ENCODE measurements at regions not wholly inside any gene's neighbourhood (a gene's known extent, or its start where the extent isn't known, plus 50 kb on each side); places are given as distances from the start of the nearest gene placed in this dataset.

- no peak for DNase-seq
Measured at GRCh38 chr2:611519-611918, 65.7 kb downstream of the TMEM18 start.

GRCh38 chr2:610491-610890 lies 66.7 kb downstream of the TMEM18 start:
- no peak for DNase-seq

- DNase-seq: no peak
Measured at GRCh38 chr2:609881-610280, 67.3 kb downstream of the TMEM18 start.

GRCh38 chr2:609449-609848 lies 67.8 kb downstream of the TMEM18 start:
- DNase-seq: no peak

- DNase-seq: no peak
Measured at GRCh38 chr2:608711-609110, 68.5 kb downstream of the TMEM18 start.

- DNase-seq: no peak
Measured at GRCh38 chr2:608297-608696, 68.9 kb downstream of the TMEM18 start.

- no peak for DNase-seq
Measured at GRCh38 chr2:607709-608108, 69.5 kb downstream of the TMEM18 start.

- no peak for DNase-seq
Measured at GRCh38 chr2:607172-607571, 70.0 kb downstream of the TMEM18 start.

GRCh38 chr2:605674-606608 lies 71.3 kb downstream of the TMEM18 start:
- no peak for DNase-seq

GRCh38 chr2:604854-605524 lies 72.2 kb downstream of the TMEM18 start:
- no peak for DNase-seq

GRCh38 chr2:604385-604784 lies 72.8 kb downstream of the TMEM18 start:
- DNase-seq: no peak

- DNase-seq: no peak
Measured at GRCh38 chr2:603869-604268, 73.3 kb downstream of the TMEM18 start.

- DNase-seq: no peak
Measured at GRCh38 chr2:603427-603826, 73.8 kb downstream of the TMEM18 start.

GRCh38 chr2:602571-603359 lies 74.4 kb downstream of the TMEM18 start:
- DNase-seq: no peak

GRCh38 chr2:601806-602455 lies 75.3 kb downstream of the TMEM18 start:
- DNase-seq: no peak

GRCh38 chr2:601387-601698 lies 75.9 kb downstream of the TMEM18 start:
- no peak for DNase-seq

- DNase-seq: no peak
Measured at GRCh38 chr2:600542-601386, 76.4 kb downstream of the TMEM18 start.

- DNase-seq: no peak
Measured at GRCh38 chr2:599601-600000, 77.6 kb downstream of the TMEM18 start.

- no peak for DNase-seq
Measured at GRCh38 chr2:598058-598802, 79.0 kb downstream of the TMEM18 start.

GRCh38 chr2:595831-596592 lies 81.2 kb downstream of the TMEM18 start:
- DNase-seq: no peak
